ENCODE measurements at regions not wholly inside any gene's neighbourhood (a gene's known extent, or its start where the extent isn't known, plus 50 kb on each side); places are given as distances from the start of the nearest gene placed in this dataset.

- TF ChIP-seq CTCF (IDR thresholded peaks at IDR 0.05) = no peak
- no peak for TF ChIP-seq EZH2 (IDR thresholded peaks at IDR 0.05; ENCODE audit: borderline replicate concordance, insufficient read depth, low read depth, low read length, poor library complexity, severe bottlenecking)
Measured at GRCh38 chr12:19988948-19989347, 379.4 kb upstream of the PDE3A start.

All from B cell (primary cell).